ENCODE measurements at regions not wholly inside any gene's neighbourhood (a gene's known extent, or its start where the extent isn't known, plus 50 kb on each side); places are given as distances from the start of the nearest gene placed in this dataset.

DNA sequence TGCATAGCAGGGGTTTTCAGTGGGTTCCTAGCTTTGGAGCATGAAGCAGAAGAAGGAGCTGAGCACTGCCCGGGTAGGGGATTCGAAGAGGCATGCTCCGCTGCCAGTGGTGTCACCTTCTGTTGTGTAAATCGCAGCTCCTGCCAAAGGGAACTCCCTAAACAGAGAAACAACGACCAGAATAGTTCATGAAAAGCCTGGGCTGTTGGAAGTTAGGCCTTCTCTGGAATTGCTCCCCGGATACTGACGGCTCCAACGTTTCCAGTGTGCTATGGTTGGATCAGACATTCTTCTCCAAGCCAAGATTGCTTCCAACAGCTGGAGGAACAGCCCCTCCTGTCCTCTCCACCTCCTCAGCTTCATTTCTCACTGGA is 546.0 kb upstream of the FZD8 start:
- H3K4me3 ChIP-seq (ENCODE audit: extremely low read depth in 1 of 4, insufficient read depth in 2 of 4, low read depth in 3 of 4, low read length in 4 of 4) = peak overlapping the region in 1 of 4 experiments; percentile 17; a peak in 1 of 8 replicates
- H2BK5ac ChIP-seq (ENCODE audit: low read depth, low read length) = no peak overlapping the region
- H3K4ac ChIP-seq (replicated peaks; ENCODE audit: insufficient read length, low read depth, low read length) = no peak overlapping the region
- peaks cover 2 to 10% (median 6%) of the 10 kb centered on the region in 4 experiments; a peak in 6 of 7 replicates for H3K4me1 ChIP-seq (replicated peaks in 1 of 4; ENCODE audit: control insufficient read depth in 3 of 4, insufficient read depth in 4 of 4, low read length in 3 of 4)
- no peak overlapping the region for H2AK5ac ChIP-seq (ENCODE audit: low read depth, low read length)
- peaks cover 12 to 16% of the 10 kb centered on the region in 2 experiments; a peak in 3 of 4 replicates for H3K9me3 ChIP-seq (ENCODE audit: insufficient read depth in 2 of 2, low read depth in 1 of 2, low read length in 1 of 2)
- H3K23ac ChIP-seq (ENCODE audit: insufficient read length) = no peak overlapping the region
- H3K79me2 ChIP-seq (ENCODE audit: control insufficient read depth in 1 of 2, insufficient read depth in 2 of 2, low read length in 2 of 2) = no peaks in the 10 kb centered on the region
- no peak overlapping the region for H3K18ac ChIP-seq (ENCODE audit: extremely low read depth, low read length)
- no peak overlapping the region for H3K56ac ChIP-seq (replicated peaks; ENCODE audit: insufficient read length, low read depth, low read length)
- H2BK20ac ChIP-seq (ENCODE audit: low read length) = no peak overlapping the region
- no peak overlapping the region for H4K5ac ChIP-seq (ENCODE audit: insufficient read length, low read depth, low read length)
- H3K4me2 ChIP-seq (ENCODE audit: insufficient read depth in 1 of 2, low read depth in 2 of 2, low read length in 2 of 2) = peak overlapping the region; percentile 30 to 41; a peak in 3 of 4 replicates
- no peak overlapping the region for H3K14ac ChIP-seq (ENCODE audit: insufficient read length)
- WGBS, 2 experiments (ENCODE audit: extremely low coverage in 1 of 2, insufficient coverage in 1 of 2, insufficient read length in 1 of 2, insufficient replicate concordance in 2 of 2, low coverage in 1 of 2, low lambda C conversion rate in 2 of 2, missing lambda C conversion rate in 1 of 2) = 11% methylated on average over 8 of the region's 8 CpGs; no CpG with 5 or more reads in 1 of the 2 experiments
- H3K23me2 ChIP-seq (ENCODE audit: low read depth, low read length) = no peaks in the 10 kb centered on the region
- H3K9ac ChIP-seq (replicated peaks in 1 of 4; ENCODE audit: extremely low read depth in 1 of 4, low read depth in 3 of 4, low read length in 3 of 4) = no peak overlapping the region
- peaks cover 0 to 15% (median 5%) of the 10 kb centered on the region in 4 experiments; a peak in 6 of 7 replicates for H3K27me3 ChIP-seq (replicated peaks in 1 of 4; ENCODE audit: control insufficient read depth in 3 of 4, extremely low read depth in 1 of 4, insufficient read depth in 3 of 4, low read length in 3 of 4)
- ChIA-PET CTCF (ENCODE audit: partially characterized antibody) (no interaction called here), POLR2A (ENCODE audit: partially characterized antibody) (no interaction called here)
- no peak overlapping the region for H4K8ac ChIP-seq (ENCODE audit: extremely low read depth, insufficient read depth, low read length)
- H4K91ac ChIP-seq (replicated peaks; ENCODE audit: insufficient read length, low read length) = no peak overlapping the region
- TF ChIP-seq YY1 (IDR thresholded peaks at IDR 0.05; ENCODE audit: low read depth, low read length) = 0 out of 2 replicates have a peak, but pooled peaks have one; percentile 44
- TF ChIP-seq TBP (IDR thresholded peaks at IDR 0.05; ENCODE audit: low read depth, low read length) = peak; percentile 38; the same call in 1 of the 2 replicates
- TF ChIP-seq SIN3A (conservative IDR thresholded peaks at IDR 0.05 in 1 of 2, IDR thresholded peaks at IDR 0.05 in 1 of 2; ENCODE audit: low read depth in 1 of 2, low read length in 2 of 2) = 0 out of 4 replicates have a peak, but pooled peaks of 1 of the 2 experiments have one; percentile 19
- TF ChIP-seq, protein P1, sequence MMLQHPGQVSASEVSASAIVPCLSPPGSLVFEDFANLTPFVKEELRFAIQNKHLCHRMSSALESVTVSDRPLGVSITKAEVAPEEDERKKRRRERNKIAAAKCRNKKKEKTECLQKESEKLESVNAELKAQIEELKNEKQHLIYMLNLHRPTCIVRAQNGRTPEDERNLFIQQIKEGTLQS (IDR thresholded peaks at IDR 0.05; ENCODE audit: insufficient read depth, low read depth, low read length) = no peak
- TF ChIP-seq, protein P2, sequence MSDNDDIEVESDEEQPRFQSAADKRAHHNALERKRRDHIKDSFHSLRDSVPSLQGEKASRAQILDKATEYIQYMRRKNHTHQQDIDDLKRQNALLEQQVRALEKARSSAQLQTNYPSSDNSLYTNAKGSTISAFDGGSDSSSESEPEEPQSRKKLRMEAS (IDR thresholded peaks at IDR 0.05) = peak; percentile 28; the same call in 1 of the 2 replicates
- TF ChIP-seq CHD1 (IDR thresholded peaks at IDR 0.05; ENCODE audit: low read depth, low read length) = no peak
- TF ChIP-seq RBBP5 (IDR thresholded peaks at IDR 0.05; ENCODE audit: borderline replicate concordance, low read depth, low read length) = no peak
- 0 out of 2 replicates have a peak, but pooled peaks have one; percentile 7 for TF ChIP-seq TCF12 (IDR thresholded peaks at IDR 0.05; ENCODE audit: low read depth, low read length)
- TF ChIP-seq RAD21 (IDR thresholded peaks at IDR 0.05 in 1 of 2, conservative IDR thresholded peaks at IDR 0.05 in 1 of 2; ENCODE audit: low read depth in 2 of 2, low read length in 2 of 2) = peak in 1 of 2 experiments; percentile 13; a peak in 2 of 4 replicates
- peak in 1 of 2 experiments; percentile 50; a peak in 1 of 3 replicates for TF ChIP-seq EP300 (IDR thresholded peaks at IDR 0.05; ENCODE audit: borderline replicate concordance in 1 of 2, low read depth in 2 of 2, low read length in 2 of 2)
- TF ChIP-seq HDAC2 (IDR thresholded peaks at IDR 0.05; ENCODE audit: borderline replicate concordance in 1 of 2, low read depth in 2 of 2, low read length in 2 of 2) = peak in 1 of 2 experiments; percentile 41; a peak in 1 of 4 replicates
- H3K27ac ChIP-seq (ENCODE audit: low read depth, low read length) = no peak overlapping the region
- no peak overlapping the region for H2BK15ac ChIP-seq (ENCODE audit: low read length)
- no peak overlapping the region for H2BK120ac ChIP-seq (replicated peaks; ENCODE audit: low read depth, low read length)
- no peaks in the 10 kb centered on the region for H3K36me3 ChIP-seq (ENCODE audit: control insufficient read depth in 2 of 4, insufficient read depth in 4 of 4, low read length in 3 of 4)
- FAIRE-seq = peak; percentile 86
- H3K79me1 ChIP-seq (ENCODE audit: low read depth, low read length) = no peaks in the 10 kb centered on the region
- no peak overlapping the region for H2AFZ ChIP-seq (ENCODE audit: low read length)
- H4K20me1 ChIP-seq (replicated peaks in 1 of 2; ENCODE audit: control insufficient read depth in 1 of 2, insufficient read depth in 2 of 2, low read length in 2 of 2) = no peaks in the 10 kb centered on the region
- peak; percentile 55 to 84 for DNase-seq (ENCODE audit: low read depth in 1 of 2, low spot score in 2 of 2)
- H2BK12ac ChIP-seq (ENCODE audit: low read depth, low read length) = no peak overlapping the region; the same call in 1 of the 2 replicates
